HCT116 (cell line): ENCODE measurements at regions not wholly inside any gene's neighbourhood (a gene's known extent, or its start where the extent isn't known, plus 50 kb on each side); places are given as distances from the start of the nearest gene placed in this dataset.

Experiments
- ATAC-seq: fragments of 200-7000 bp; cut with Tn5 transposase; 2 replicates; pipeline ENCODE4 v1.9.1; 2020; ENCODE audit warnings: mild to moderate bottlenecking, moderate library complexity
- BruUV-seq: library from RNA; stranded (reverse); fragments of 400-500 nt; replicated peaks from 2 replicates; lab custom pipeline; 2021; lab: Mats Ljungman, UMichigan
- CTCF ChIA-PET: fragments of 300-600 bp; sonication (Branson Sonifier 250); formaldehyde crosslinking; loops from one replicate; lab custom pipeline; 2021; ENCODE audit warnings: antibody characterized with exemption; lab: Charles Lee
- POLR2A ChIA-PET: fragments of 300-600, 350-600 bp; sonication (Branson Sonifier 250); formaldehyde crosslinking; loops from one replicate; lab custom pipeline; 2021; ENCODE audit warnings: antibody characterized with exemption; lab: Charles Lee
- RAD21 ChIA-PET, 2 experiments: fragments of 300-600 bp; sonication (Branson Sonifier 250); formaldehyde crosslinking; loops; one replicate each; lab custom pipeline; 2023; ENCODE audit warnings: low total read pairs in 2 of 2; ENCODE audit not compliant: uncharacterized antibody in 2 of 2, unreplicated experiment in 2 of 2, low non-redundant PET in 1 of 2; lab: Charles Lee
- DNase-seq: peaks from one replicate; pipeline ENCODE4 v3.0.0-alpha.2; 2010; ENCODE audit warnings: low read depth, low spot score
- H2AFZ ChIP-seq: fragments of 200-600 bp; shearing (Covaris generic), sonication (generic); 2 replicates; pipeline ENCODE4 v1.6.1; 2017; ENCODE audit warnings: low read depth, mixed run types, mixed read lengths, antibody characterized with exemption, low read length; ENCODE audit not compliant: poor library complexity, severe bottlenecking
- H3K27ac ChIP-seq: 2 replicates; pipeline ENCODE4 v1.5.1; 2012; ENCODE audit warnings: low read depth, low read length
- H3K27me3 ChIP-seq: fragments of 200-600 bp; sonication (generic); 2 replicates; pipeline ENCODE4 v1.6.1; 2016; ENCODE audit warnings: mixed run types, low read length, mixed read lengths; ENCODE audit not compliant: insufficient read depth
- H3K36me3 ChIP-seq, 2 experiments: fragments of 200-500 bp in 1 of 2; fragments of 200-600 bp in 1 of 2; sonication (Bioruptor generic) in 1 of 2; sonication (generic) in 1 of 2; 2 replicates each; pipeline versions ENCODE4 v1.5.1 to v1.6.1; 2014 to 2016; ENCODE audit warnings: low read length in 2 of 2, inconsistent platforms in 1 of 2, mixed read lengths in 1 of 2, mixed run types in 1 of 2; ENCODE audit not compliant: insufficient read depth in 2 of 2, control insufficient read depth in 1 of 2
- H3K4me1 ChIP-seq, 2 experiments: fragments of 200-600 bp in 1 of 2; sonication (generic) in 1 of 2; 2 replicates each; pipeline versions ENCODE4 v1.5.1 to v1.6.1; 2012 to 2017; ENCODE audit warnings: low read length in 2 of 2, inconsistent platforms in 1 of 2, mild to moderate bottlenecking in 1 of 2, mixed read lengths in 1 of 2, mixed run types in 1 of 2, moderate library complexity in 1 of 2; ENCODE audit not compliant: insufficient read depth in 2 of 2, control insufficient read depth in 1 of 2
- H3K4me2 ChIP-seq: fragments of 200-600 bp; sonication (generic); 2 replicates; pipeline ENCODE4 v1.6.1; 2017; ENCODE audit warnings: mixed run types, low read length, mixed read lengths
- H3K4me3 ChIP-seq, 2 experiments: fragments of 200-600 bp in 1 of 2; sonication (generic) in 1 of 2; replicated peaks in 1 of 2; 2 replicates each; pipeline ENCODE4 v1.5.1; 2011 to 2016; ENCODE audit warnings: low read length in 2 of 2, control low read depth in 1 of 2, low read depth in 1 of 2, mild to moderate bottlenecking in 1 of 2, mixed read lengths in 1 of 2, mixed run types in 1 of 2
- H3K79me2 ChIP-seq: fragments of 200-600 bp; sonication (generic); 2 replicates; pipeline ENCODE4 v1.6.1; 2017; ENCODE audit warnings: mild to moderate bottlenecking, mixed run types, low read length, moderate library complexity, mixed read lengths; ENCODE audit not compliant: insufficient read depth
- H3K9ac ChIP-seq: fragments of 200-600 bp; sonication (generic); 2 replicates; pipeline ENCODE4 v1.6.1; 2016; ENCODE audit warnings: low read length, mixed read lengths
- H3K9me2 ChIP-seq: fragments of 200-600 bp; sonication (generic), shearing (Covaris generic); 2 replicates; pipeline ENCODE4 v1.6.1; 2017; ENCODE audit warnings: mixed run types, mild to moderate bottlenecking, moderate library complexity; ENCODE audit not compliant: insufficient read depth
- H3K9me3 ChIP-seq, 2 experiments: fragments of 200-500 bp in 1 of 2; fragments of 200-600 bp in 1 of 2; sonication (Bioruptor generic) in 1 of 2; sonication (generic) in 1 of 2; 2 replicates each; pipeline ENCODE4 v1.6.1; 2014 to 2017; ENCODE audit warnings: low read length in 2 of 2, mixed read lengths in 2 of 2, inconsistent platforms in 1 of 2, low read depth in 1 of 2, mild to moderate bottlenecking in 1 of 2, mixed run types in 1 of 2, moderate library complexity in 1 of 2; ENCODE audit not compliant: control insufficient read depth in 1 of 2, insufficient read depth in 1 of 2
- H4K20me1 ChIP-seq: fragments of 200-600 bp; sonication (generic), shearing (Covaris generic); 2 replicates; pipeline ENCODE4 v1.6.1; 2017; ENCODE audit warnings: mixed run types, mild to moderate bottlenecking, moderate library complexity; ENCODE audit not compliant: insufficient read depth
- CTCF ChIP-seq, 3 experiments: fragments of 200-600 bp in 1 of 3; sonication (generic) in 1 of 3; IDR thresholded peaks in 2 of 3; conservative IDR thresholded peaks in 1 of 3; 2 replicates each; pipeline ENCODE4 v1.5.1; 2012 to 2017; ENCODE audit warnings: low read depth in 2 of 3, low read length in 2 of 3, antibody characterized with exemption in 1 of 3, borderline replicate concordance in 1 of 3, control low read depth in 1 of 3, mild to moderate bottlenecking in 1 of 3, mixed read lengths in 1 of 3, mixed run types in 1 of 3, moderate library complexity in 1 of 3; ENCODE audit not compliant: insufficient read depth in 1 of 3
- RAD21 ChIP-seq: IDR thresholded peaks from 2 replicates; pipeline ENCODE4 v1.6.1; 2012; ENCODE audit warnings: low read depth, mild to moderate bottlenecking
- TCF7L2 ChIP-seq: IDR thresholded peaks from 2 replicates; pipeline ENCODE4 v1.7.0; 2011; ENCODE audit warnings: borderline replicate concordance, inconsistent platforms; ENCODE audit not compliant: insufficient read depth, insufficient read length; ENCODE audit errors: extremely low read depth
- intact Hi-C: fragments of 100-400 bp; cut with micrococcal nuclease; formaldehyde crosslinking; loops from 2 replicates; pipeline ENCODE4 v1.10.0; 2022

GRCh38 chr10:85548034-85548433 is 818.6 kb downstream of the GRID1 start:
- Histone ChIP-seq H3K36me3 (no peaks in the 10 kb centered on the region), H3K4me2 (0 out of 2 replicates have a peak overlapping the region, but pooled peaks have one; percentile 7)
- CTCF ChIA-PET = no interaction called here
- peak; percentile 52 for DNase-seq
- intact Hi-C loops = loop anchor here (1.0 to 5.0 kb wide), 2 partner anchors 591 to 829 kb away; no protein-coding TSS in a partner anchor
- TF ChIP-seq RAD21 (peak; percentile 84), CTCF (IDR thresholded peaks at IDR 0.05 in 2 of 3, conservative IDR thresholded peaks at IDR 0.05 in 1 of 3; ENCODE audit: borderline replicate concordance in 1 of 3, insufficient read depth in 1 of 3, low read depth in 2 of 3, low read length in 2 of 3) (peak; percentile 52 to 63 (median 61); a peak in 5 of 6 replicates), TCF7L2 (no peak)
- TF ChIP-seq, all 23 proteins: peak for 2
- Histone ChIP-seq H3K9me3 (no peaks in the 10 kb centered on the region), H2AFZ (peak overlapping the region; percentile 31), H3K9ac (no peak overlapping the region), H3K27me3 (peaks cover 18% of the 10 kb centered on the region), H3K79me2 (no peaks in the 10 kb centered on the region), H3K9me2 (no peaks in the 10 kb centered on the region), H4K20me1 (no peaks in the 10 kb centered on the region), H3K27ac (no peak overlapping the region), H3K4me3 (no peak overlapping the region), H3K4me1 (no peaks in the 10 kb centered on the region)
- BruUV-seq = no TSS peak
- ChIA-PET RAD21 (no interaction called here), POLR2A (no interaction called here)
- peak; percentile 100 for ATAC-seq
